Calu3 (cell line): ENCODE measurements at regions not wholly inside any gene's neighbourhood (a gene's known extent, or its start where the extent isn't known, plus 50 kb on each side); places are given as distances from the start of the nearest gene placed in this dataset.

Source experiments
- BruUV-seq: library from RNA; stranded (reverse); fragments of 400-500 nt; replicated peaks from 2 replicates; lab custom pipeline; 2021; lab: Mats Ljungman, UMichigan
- CTCF ChIA-PET: fragments of 300-600 bp; sonication (Branson Sonifier 250); formaldehyde crosslinking; loops from one replicate; lab custom pipeline; 2022; ENCODE audit warnings: antibody characterized with exemption; lab: Charles Lee
- DNase-seq: peaks from one replicate; pipeline ENCODE4 v3.0.0; 2022
- H3K27ac Mint-ChIP-seq: one replicate; pipeline ENCODE4 v1.8.0; 2022; ENCODE audit warnings: mixed read lengths; ENCODE audit not compliant: unreplicated experiment
- H3K27me3 Mint-ChIP-seq: one replicate; pipeline ENCODE4 v1.8.0; 2022; ENCODE audit warnings: mixed read lengths; ENCODE audit not compliant: unreplicated experiment
- H3K36me3 Mint-ChIP-seq: one replicate; pipeline ENCODE4 v1.8.0; 2022; ENCODE audit warnings: mild to moderate bottlenecking, moderate library complexity, mixed read lengths; ENCODE audit not compliant: insufficient read depth, unreplicated experiment
- H3K4me1 Mint-ChIP-seq: one replicate; pipeline ENCODE4 v1.8.0; 2022; ENCODE audit warnings: mild to moderate bottlenecking, low read depth, mixed read lengths; ENCODE audit not compliant: unreplicated experiment
- H3K4me3 Mint-ChIP-seq: one replicate; pipeline ENCODE4 v1.8.0; 2022; ENCODE audit warnings: mild to moderate bottlenecking, low read depth, moderate library complexity, mixed read lengths; ENCODE audit not compliant: unreplicated experiment
- H3K9me3 Mint-ChIP-seq: one replicate; pipeline ENCODE4 v1.8.0; 2022; ENCODE audit warnings: low read depth, mixed read lengths; ENCODE audit not compliant: unreplicated experiment
- intact Hi-C: fragments of 100-400 bp; cut with micrococcal nuclease; formaldehyde crosslinking; loops from one replicate; pipeline ENCODE4 v1.10.0; 2022; ENCODE audit not compliant: unreplicated experiment
- TF ChIP-seq, protein P1 (sequence below): fragments of 200-600 bp; IDR thresholded peaks from one replicate; pipeline ENCODE4 v1.8.0; 2022; ENCODE audit warnings: antibody characterized with exemption; ENCODE audit not compliant: unreplicated experiment

DNA sequence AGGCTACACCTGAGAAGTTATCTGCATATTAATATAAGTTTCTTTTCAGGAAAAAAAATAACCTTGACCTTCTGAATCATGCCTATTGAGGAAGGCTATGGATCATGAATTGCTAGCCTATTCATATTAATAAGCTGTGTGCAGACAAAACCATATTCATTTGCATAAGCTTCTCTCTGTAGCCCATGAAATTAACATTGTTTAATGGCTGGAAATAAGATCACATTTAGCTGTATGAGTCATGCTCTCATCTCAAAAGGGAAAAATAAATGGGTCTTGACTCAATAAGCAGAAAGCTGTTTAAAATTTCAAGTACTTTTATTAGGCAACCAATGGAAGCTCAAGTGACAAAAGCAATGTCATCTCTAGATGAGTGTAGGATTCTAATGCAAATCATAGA is 330.0 kb upstream of the DEPDC1 start:
- no peak overlapping the region for H3K27ac Mint-ChIP-seq
- CTCF ChIA-PET: interaction anchor here (1.1 kb wide), 1 partner anchor 16 kb away, joined by 3 read pairs; no protein-coding TSS in a partner anchor
- TF ChIP-seq, protein P1, sequence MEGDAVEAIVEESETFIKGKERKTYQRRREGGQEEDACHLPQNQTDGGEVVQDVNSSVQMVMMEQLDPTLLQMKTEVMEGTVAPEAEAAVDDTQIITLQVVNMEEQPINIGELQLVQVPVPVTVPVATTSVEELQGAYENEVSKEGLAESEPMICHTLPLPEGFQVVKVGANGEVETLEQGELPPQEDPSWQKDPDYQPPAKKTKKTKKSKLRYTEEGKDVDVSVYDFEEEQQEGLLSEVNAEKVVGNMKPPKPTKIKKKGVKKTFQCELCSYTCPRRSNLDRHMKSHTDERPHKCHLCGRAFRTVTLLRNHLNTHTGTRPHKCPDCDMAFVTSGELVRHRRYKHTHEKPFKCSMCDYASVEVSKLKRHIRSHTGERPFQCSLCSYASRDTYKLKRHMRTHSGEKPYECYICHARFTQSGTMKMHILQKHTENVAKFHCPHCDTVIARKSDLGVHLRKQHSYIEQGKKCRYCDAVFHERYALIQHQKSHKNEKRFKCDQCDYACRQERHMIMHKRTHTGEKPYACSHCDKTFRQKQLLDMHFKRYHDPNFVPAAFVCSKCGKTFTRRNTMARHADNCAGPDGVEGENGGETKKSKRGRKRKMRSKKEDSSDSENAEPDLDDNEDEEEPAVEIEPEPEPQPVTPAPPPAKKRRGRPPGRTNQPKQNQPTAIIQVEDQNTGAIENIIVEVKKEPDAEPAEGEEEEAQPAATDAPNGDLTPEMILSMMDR: no peak
- no TSS peak for BruUV-seq
- DNase-seq: no peak
- H3K4me1 Mint-ChIP-seq: no peaks in the 10 kb centered on the region
- peaks cover 10% of the 10 kb centered on the region for H3K9me3 Mint-ChIP-seq
- no peak overlapping the region for H3K4me3 Mint-ChIP-seq
- intact Hi-C loops: loop anchor here (10.0 kb wide), 2 partner anchors 222 to 908 kb away; no protein-coding TSS in a partner anchor
- H3K27me3 Mint-ChIP-seq: no peaks in the 10 kb centered on the region
- H3K36me3 Mint-ChIP-seq: no peaks in the 10 kb centered on the region

DNA sequence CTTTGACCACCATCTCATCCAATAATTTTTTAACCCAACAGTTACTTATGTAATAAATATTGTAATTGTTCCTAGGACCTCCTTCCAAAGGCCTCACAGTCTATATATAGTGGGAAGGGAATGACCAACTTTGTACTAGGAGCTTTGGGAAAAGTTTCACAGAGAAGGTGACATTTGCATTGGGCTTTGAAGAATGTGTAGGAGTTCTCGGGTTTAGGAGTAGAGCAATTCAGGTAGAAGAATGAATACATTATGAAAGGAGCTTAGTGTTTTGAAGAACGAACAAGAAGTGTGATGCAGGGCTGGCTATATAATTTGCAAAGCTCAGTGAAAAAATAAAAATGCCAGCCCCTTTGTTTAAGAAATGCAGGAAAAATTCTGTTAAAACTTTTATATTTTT is 330.4 kb upstream of the DEPDC1 start:
- intact Hi-C loops: loop anchor here (10.0 kb wide), 2 partner anchors 222 to 908 kb away; no protein-coding TSS in a partner anchor
- no peak for DNase-seq
- no TSS peak for BruUV-seq
- TF ChIP-seq, protein P1: no peak
- CTCF ChIA-PET: interaction anchor here (1.1 kb wide), 1 partner anchor 17 kb away, joined by 3 read pairs; no protein-coding TSS in a partner anchor
- Mint-ChIP-seq H3K4me3 (no peak overlapping the region), H3K27ac (no peak overlapping the region), H3K9me3 (peaks cover 10% of the 10 kb centered on the region), H3K36me3 (no peaks in the 10 kb centered on the region), H3K4me1 (no peaks in the 10 kb centered on the region), H3K27me3 (no peaks in the 10 kb centered on the region)

DNA sequence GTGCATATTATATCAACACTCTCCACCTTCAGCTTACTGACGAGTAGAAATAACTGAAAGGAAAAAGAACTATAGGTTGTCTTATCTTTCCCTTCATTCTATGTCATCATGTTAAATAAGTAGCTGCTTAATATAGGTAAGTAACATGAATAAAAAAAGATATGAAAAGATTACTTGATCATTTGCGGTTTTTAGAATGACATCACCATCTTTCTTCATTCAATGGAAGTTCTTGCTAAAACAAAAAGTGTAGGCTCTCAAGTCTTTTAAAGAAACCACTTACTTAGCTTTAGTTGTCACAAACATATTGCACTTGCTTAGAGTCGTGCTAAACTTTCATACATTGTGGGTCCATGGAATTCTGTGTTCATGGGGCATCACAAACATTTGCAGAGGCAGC is 331.1 kb upstream of the DEPDC1 start:
- BruUV-seq: no TSS peak
- Mint-ChIP-seq H3K27ac (no peak overlapping the region), H3K4me1 (no peaks in the 10 kb centered on the region), H3K36me3 (no peaks in the 10 kb centered on the region), H3K4me3 (no peak overlapping the region), H3K9me3 (peaks cover 10% of the 10 kb centered on the region), H3K27me3 (no peaks in the 10 kb centered on the region)
- CTCF ChIA-PET: interaction anchor here (1.1 kb wide), 1 partner anchor 18 kb away, joined by 3 read pairs; no protein-coding TSS in a partner anchor
- intact Hi-C loops: loop anchor here (10.0 kb wide), 2 partner anchors 223 to 907 kb away; no protein-coding TSS in a partner anchor
- TF ChIP-seq, protein P1: no peak
- DNase-seq: no peak

DNA sequence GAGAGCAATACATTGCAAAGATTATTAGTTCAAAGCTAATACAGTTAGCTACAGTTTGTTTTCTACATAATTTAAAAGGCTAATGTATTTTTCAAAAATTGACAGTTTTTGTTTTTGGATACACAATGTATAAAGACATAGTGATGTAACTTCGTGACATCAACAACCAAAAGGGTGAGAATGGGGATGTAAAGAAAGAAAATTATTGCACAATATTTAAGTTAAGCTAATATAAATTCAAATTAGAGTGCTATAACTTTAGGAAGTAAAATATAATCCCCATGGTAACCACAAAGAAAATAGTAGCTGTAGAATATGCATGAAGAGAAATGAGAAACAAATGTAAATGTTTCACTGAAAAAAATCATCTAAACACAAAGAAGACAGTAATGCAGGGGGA is 334.4 kb upstream of the DEPDC1 start:
- H3K36me3 Mint-ChIP-seq: no peaks in the 10 kb centered on the region
- DNase-seq: no peak
- no peak overlapping the region for H3K27ac Mint-ChIP-seq
- no TSS peak for BruUV-seq
- H3K4me1 Mint-ChIP-seq: no peaks in the 10 kb centered on the region
- H3K9me3 Mint-ChIP-seq: peaks cover 7% of the 10 kb centered on the region
- intact Hi-C loops: no loop called here
- CTCF ChIA-PET: no interaction called here
- no peak overlapping the region for H3K4me3 Mint-ChIP-seq
- TF ChIP-seq, protein P1: no peak
- H3K27me3 Mint-ChIP-seq: no peaks in the 10 kb centered on the region
